ENCODE measurements at regions not wholly inside any gene's neighbourhood (a gene's known extent, or its start where the extent isn't known, plus 50 kb on each side); places are given as distances from the start of the nearest gene placed in this dataset.

GRCh38 chr6:114863610-114864009 is 520.8 kb upstream of the HS3ST5 start:
- TF ChIP-seq, protein P1, sequence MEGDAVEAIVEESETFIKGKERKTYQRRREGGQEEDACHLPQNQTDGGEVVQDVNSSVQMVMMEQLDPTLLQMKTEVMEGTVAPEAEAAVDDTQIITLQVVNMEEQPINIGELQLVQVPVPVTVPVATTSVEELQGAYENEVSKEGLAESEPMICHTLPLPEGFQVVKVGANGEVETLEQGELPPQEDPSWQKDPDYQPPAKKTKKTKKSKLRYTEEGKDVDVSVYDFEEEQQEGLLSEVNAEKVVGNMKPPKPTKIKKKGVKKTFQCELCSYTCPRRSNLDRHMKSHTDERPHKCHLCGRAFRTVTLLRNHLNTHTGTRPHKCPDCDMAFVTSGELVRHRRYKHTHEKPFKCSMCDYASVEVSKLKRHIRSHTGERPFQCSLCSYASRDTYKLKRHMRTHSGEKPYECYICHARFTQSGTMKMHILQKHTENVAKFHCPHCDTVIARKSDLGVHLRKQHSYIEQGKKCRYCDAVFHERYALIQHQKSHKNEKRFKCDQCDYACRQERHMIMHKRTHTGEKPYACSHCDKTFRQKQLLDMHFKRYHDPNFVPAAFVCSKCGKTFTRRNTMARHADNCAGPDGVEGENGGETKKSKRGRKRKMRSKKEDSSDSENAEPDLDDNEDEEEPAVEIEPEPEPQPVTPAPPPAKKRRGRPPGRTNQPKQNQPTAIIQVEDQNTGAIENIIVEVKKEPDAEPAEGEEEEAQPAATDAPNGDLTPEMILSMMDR (IDR thresholded peaks at IDR 0.05; ENCODE audit: low read depth, low read length, missing control alignments): no peak
- no peak for DNase-seq (ENCODE audit: extremely low read depth, low read depth)
- H3K4me3 ChIP-seq (replicated peaks; ENCODE audit: low read depth, low read length): no peak overlapping the region

DNA sequence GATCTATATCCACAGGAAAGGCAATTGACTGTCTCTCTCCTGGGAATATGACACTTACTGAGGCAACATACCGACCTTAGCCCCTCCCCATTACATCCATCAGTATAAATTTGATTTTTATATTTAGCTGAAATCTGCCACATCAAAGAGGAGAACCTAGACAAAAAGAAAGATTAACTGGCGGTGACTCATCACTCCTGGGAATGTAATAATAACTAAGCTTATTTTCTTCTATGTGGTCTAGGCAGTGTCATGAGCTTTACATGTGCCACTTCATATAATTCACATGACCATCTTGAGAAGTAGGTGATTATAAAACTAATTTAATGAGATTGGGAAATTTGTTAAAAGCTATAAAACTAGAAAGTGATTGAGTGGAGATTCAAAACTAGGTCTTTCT is 520.0 kb upstream of the HS3ST5 start:
- H3K4me3 ChIP-seq (replicated peaks; ENCODE audit: low read depth, low read length): no peak overlapping the region
- no peak for DNase-seq (ENCODE audit: extremely low read depth, low read depth)
- TF ChIP-seq, protein P1 (IDR thresholded peaks at IDR 0.05; ENCODE audit: low read depth, low read length, missing control alignments): no peak

DNA sequence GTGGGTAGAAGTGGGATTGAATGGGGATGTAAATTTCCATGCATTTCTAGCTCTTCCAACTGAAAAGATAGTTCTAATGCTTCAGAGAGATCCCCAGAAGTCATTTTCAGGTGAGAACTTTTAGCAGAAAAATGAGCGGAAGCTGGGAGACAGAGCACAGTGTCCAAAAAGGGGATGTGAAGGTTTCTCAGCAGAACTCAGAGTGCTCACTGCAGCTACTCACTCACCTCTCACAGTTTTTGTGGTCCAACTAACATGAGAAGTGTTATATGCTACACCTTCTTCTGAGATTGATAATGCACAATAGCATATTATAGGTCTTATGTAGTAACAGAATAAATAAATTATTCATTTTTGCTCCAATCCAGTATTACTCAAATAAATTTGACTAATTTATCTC is 519.2 kb upstream of the HS3ST5 start:
- TF ChIP-seq, protein P1 (IDR thresholded peaks at IDR 0.05; ENCODE audit: low read depth, low read length, missing control alignments): no peak
- H3K4me3 ChIP-seq (replicated peaks; ENCODE audit: low read depth, low read length): no peak overlapping the region
- no peak for DNase-seq (ENCODE audit: extremely low read depth, low read depth)

DNA sequence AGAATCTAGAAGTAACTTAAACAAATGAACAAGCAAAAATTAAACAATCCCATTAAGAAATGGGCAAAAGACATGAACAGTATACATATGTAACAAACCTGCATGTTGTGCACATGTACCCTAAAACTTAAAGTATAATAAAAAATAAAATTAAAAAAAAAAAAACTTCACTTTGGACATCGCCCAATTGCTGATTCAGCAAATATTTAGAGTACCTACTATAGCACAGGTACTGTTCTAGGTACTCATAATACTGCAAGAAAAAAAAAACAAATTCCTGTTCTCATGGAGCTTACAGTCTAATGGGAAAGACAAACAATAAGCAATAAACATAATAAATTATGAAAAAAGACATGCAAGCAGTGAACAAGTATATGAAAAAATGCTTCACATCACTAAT is 501.5 kb upstream of the HS3ST5 start:
- no peak overlapping the region for H3K4me3 ChIP-seq (replicated peaks; ENCODE audit: low read depth, low read length)
- no peak for DNase-seq (ENCODE audit: extremely low read depth, low read depth)
- TF ChIP-seq, protein P1 (IDR thresholded peaks at IDR 0.05; ENCODE audit: low read depth, low read length, missing control alignments): no peak

- no peak overlapping the region for H3K4me3 ChIP-seq (replicated peaks; ENCODE audit: low read depth, low read length)
- no peak for DNase-seq (ENCODE audit: extremely low read depth, low read depth)
- TF ChIP-seq, protein P1 (IDR thresholded peaks at IDR 0.05; ENCODE audit: low read depth, low read length, missing control alignments): no peak
These were observed 496.2 kb upstream of the HS3ST5 start for GRCh38 chr6:114839019-114839418.

GRCh38 chr6:114833211-114833610 is 490.4 kb upstream of the HS3ST5 start:
- no peak for DNase-seq (ENCODE audit: extremely low read depth, low read depth)
- TF ChIP-seq, protein P1 (IDR thresholded peaks at IDR 0.05; ENCODE audit: low read depth, low read length, missing control alignments): no peak
- no peak overlapping the region for H3K4me3 ChIP-seq (replicated peaks; ENCODE audit: low read depth, low read length)

GRCh38 chr6:114830515-114830914 is 487.7 kb upstream of the HS3ST5 start:
- no peak overlapping the region for H3K4me3 ChIP-seq (replicated peaks; ENCODE audit: low read depth, low read length)
- TF ChIP-seq, protein P1 (IDR thresholded peaks at IDR 0.05; ENCODE audit: low read depth, low read length, missing control alignments): no peak
- DNase-seq (ENCODE audit: extremely low read depth, low read depth): no peak

Data from HFF-Myc (cell line).